GM19397 (cell line): ENCODE measurements at regions not wholly inside any gene's neighbourhood (a gene's known extent, or its start where the extent isn't known, plus 50 kb on each side); places are given as distances from the start of the nearest gene placed in this dataset.

Experiments
- ATAC-seq: cut with Tn5 transposase; IDR thresholded peaks from one replicate; pipeline ENCODE4 v1.9.1; 2021; ENCODE audit warnings: mild to moderate bottlenecking, moderate library complexity; ENCODE audit not compliant: unreplicated experiment

DNA sequence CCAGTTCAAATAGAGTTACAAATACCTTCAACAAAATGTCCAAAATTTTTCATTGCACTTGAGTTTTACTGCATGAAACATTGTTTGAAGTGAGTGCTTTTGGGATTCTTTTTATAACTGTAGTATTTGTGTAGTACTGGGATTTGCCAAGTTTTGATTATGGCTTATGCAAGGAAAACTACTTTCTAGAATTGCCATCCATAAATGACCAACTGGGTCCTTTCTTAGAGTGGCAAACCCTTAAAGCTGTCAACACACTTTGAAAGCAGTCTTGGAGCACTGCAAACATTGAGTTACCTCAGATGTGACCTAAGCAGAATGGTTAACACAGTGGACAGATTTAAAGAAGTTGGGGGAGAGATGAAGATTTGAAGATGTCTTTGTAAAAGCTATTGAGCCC lies 379.6 kb upstream of the ZNF608 start:
- no peak for ATAC-seq

DNA sequence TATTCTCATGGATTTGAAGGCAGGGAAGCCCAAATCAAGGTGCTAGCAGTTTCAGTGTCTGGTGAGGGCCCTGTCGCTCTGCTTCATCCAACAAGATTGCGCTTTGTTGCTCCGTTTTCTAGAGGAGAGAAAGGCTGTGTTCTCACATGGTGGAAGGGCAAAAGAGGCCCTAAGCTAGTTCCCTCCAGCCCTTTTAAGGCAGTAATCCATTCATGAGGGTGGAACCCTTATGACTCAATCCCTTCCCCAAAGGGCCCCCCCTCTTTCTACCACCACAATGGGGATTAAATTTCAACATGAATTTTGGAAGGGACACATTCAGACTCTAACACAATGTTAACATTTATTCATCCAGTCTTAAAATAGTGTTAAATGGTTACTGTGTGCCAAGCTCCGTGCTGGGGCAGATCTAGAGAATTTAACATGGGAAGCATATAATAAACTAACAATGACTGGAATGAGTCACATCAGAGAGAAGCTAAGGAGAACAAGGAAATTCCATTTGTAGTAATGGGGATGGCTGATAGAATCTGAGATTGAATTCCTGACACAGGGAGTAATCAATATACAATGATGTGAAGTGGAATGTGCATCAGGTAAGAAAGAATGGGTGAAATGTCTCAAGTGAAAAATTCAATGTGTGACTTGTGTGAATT lies 382.8 kb upstream of the ZNF608 start:
- no peak for ATAC-seq

- ATAC-seq, result no peak
These were observed 384.2 kb upstream of the ZNF608 start for GRCh38 chr5:125130591-125130990.

GRCh38 chr5:125134216-125135081 lies 388.0 kb upstream of the ZNF608 start:
- no peak for ATAC-seq

DNA sequence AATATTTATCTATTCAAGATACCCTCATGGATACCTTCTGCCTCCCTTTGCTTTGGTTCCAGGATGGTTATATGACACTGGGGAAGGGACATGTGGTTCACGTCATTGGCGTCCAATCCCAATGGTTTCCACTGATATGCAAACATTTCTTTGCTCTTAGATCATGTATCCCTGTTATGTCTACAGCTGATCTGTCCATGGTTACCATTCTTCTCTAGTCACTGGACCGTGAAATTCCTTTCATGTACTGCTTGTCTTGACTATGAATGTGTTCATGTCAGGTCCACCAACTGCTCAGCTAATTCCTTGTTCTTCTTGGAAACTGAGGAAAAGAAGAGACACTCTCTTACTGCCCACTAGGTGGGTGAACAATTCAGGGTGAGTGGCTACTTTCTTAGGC lies 391.1 kb upstream of the ZNF608 start:
- no peak for ATAC-seq

- ATAC-seq, result no peak
These were observed 391.8 kb upstream of the ZNF608 start for GRCh38 chr5:125138266-125138665.

GRCh38 chr5:125139590-125139989 lies 393.2 kb upstream of the ZNF608 start:
- ATAC-seq, result no peak

DNA sequence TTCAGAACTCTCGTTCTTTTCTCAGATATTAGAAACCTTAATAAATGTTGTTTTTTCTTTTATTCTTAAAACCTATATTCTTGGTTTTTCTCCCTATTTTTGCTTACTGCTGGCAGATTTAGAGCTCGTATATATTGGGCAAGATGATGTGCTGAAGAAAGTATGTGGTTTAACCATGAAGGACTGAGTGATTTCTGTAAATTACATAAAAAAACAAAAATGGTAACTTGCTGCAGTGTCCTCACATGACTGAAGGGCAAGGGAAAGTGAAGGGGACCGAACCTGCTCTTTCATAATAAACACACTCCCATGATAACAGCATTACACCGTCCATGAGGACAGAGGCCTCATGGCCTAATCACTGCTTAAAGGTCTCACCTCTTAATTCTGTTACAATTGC lies 393.8 kb upstream of the ZNF608 start:
- ATAC-seq, result no peak

DNA sequence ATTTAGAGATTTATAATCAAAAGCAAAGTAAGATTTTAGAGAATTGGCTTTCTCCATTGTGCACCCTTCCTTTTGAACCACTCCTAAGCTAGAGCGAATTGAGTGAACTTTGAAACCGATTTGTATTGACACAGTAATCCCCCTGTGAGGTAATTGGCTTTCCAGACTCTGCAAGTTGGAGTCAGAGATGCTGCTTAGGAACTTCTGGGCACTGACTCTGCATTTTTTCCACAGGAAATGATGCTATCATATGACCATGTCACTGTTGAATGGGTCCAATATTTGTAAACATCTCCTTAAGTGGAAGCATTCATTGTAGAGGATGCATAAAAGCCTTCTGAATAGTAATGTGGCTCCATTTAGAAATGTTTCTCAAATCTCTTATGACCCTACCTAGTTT lies 394.4 kb upstream of the ZNF608 start:
- no peak for ATAC-seq

- no peak for ATAC-seq
These were observed 396.0 kb upstream of the ZNF608 start for GRCh38 chr5:125142458-125142857.

DNA sequence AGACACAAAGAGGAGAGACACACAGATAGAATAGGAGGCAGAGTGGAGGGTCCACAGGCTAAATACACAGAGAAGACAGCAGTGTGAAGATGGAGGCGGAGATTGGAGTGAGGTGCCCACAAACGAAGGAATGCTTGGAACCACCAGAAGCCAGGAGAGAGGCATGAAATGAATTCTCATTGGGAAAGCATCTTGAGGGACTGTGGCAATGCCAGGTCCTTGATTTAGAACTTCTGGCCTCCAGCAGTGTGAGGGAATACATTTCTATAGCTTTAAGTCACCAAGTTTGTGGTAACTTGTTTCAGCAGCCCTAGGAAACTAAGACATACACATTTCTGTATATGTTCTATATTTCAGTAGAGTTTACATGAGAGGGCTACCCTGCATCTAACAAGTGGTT lies 396.6 kb upstream of the ZNF608 start:
- no peak for ATAC-seq

- ATAC-seq, result no peak
These were observed 401.6 kb upstream of the ZNF608 start for GRCh38 chr5:125148076-125148475.

GRCh38 chr5:125148706-125149105 lies 402.3 kb upstream of the ZNF608 start:
- no peak for ATAC-seq

DNA sequence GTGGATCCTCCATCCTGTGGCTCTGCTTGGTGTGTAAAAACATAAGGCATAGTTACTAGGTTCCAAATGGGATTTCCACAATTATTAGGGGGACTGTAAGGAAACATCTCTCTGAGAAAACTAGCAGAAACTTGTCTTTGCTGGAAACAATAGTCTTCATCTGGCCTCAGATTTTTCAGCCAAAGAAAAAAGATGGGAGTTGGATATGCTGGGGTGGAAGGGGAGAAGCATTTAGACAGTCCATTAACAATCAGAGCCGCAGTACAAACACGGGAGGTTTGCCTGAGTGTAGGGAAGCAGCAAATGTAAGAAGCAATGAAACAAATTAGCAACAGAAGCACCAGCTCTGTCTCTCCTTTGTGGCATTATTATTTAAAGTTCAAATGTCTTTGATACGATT lies 402.7 kb upstream of the ZNF608 start:
- ATAC-seq, result no peak

DNA sequence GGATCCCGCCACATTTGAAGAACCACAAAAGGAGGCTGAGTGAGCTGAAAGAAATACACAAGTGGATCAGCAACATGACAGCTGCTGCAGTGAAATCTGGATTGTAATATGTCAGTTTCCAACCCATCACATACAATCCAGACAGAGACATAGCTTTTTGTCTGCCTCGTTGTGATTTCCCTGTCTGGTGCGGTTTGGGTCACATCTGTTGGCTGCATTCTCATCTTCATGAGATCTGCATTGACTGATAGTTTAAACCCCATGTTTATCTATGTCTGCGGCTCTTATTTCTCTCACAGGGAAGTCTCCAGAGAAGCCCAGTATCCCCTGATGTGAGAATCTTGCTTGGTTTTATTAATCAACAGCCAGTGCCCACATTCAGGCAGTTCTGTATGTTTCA lies 403.1 kb upstream of the ZNF608 start:
- no peak for ATAC-seq

DNA sequence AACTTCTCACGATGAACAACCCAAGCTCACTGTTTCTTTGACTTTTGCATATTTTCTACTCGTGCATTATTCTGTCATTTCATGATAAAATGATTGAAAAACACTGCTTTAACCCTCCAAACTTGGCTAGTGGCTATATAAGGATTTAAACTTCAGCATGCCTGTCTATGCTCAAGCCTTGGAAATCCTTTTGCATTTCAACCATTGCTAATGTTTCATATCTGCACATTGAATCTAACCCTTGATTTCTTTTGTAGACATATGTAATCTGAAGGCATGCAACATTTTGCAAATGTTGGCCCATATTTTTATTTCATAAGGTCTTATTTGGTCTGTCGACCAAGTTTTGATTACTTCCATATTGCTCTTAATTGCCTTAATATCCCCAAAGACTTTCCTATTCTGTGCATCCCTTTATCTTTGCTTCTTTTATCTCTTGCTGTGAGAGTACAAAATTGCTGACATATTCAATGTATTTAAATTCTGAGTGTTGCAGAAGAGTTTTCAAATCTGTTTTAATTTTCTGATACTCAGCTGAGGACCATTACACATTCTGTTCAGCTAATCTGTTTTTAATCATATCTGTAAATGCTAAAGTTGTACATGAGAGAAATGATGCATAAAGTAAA lies 403.7 kb upstream of the ZNF608 start:
- no peak for ATAC-seq

GRCh38 chr5:125151150-125151900 lies 404.9 kb upstream of the ZNF608 start:
- ATAC-seq, result no peak

DNA sequence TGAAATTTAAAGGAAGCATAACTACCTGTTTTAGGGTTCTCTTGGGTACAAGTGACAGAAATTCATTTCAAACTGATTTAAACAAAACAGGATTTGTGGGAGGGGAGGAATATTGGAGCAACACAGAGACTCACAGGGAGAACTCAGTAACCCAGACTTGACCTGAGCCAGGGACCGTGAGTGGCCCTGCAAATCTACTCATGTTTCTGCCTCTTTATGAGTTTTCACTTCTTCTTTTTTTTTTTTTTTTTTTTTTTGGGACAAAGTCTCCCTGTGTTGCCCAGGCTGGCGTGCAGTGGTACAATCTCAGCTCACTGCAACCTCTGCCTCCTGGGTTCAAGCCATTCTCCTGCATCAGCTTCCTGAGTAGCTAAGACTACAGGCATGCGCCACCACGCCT lies 405.6 kb upstream of the ZNF608 start:
- no peak for ATAC-seq

- no peak for ATAC-seq
These were observed 406.2 kb upstream of the ZNF608 start for GRCh38 chr5:125152461-125153189.

GRCh38 chr5:125153231-125153630 lies 406.8 kb upstream of the ZNF608 start:
- no peak for ATAC-seq
